GM18520 (cell line): ENCODE measurements at regions not wholly inside any gene's neighbourhood (a gene's known extent, or its start where the extent isn't known, plus 50 kb on each side); places are given as distances from the start of the nearest gene placed in this dataset.

Experiments
- ATAC-seq: cut with Tn5 transposase; IDR thresholded peaks from one replicate; pipeline ENCODE4 v1.9.1; 2021; ENCODE audit not compliant: unreplicated experiment

GRCh38 chr10:1980459-1980858 is 243.1 kb upstream of the ADARB2 start:
- no peak for ATAC-seq

- ATAC-seq, result no peak
These were observed 241.3 kb upstream of the ADARB2 start for GRCh38 chr10:1978584-1978983.

GRCh38 chr10:1977461-1977860 is 240.1 kb upstream of the ADARB2 start:
- no peak for ATAC-seq

DNA sequence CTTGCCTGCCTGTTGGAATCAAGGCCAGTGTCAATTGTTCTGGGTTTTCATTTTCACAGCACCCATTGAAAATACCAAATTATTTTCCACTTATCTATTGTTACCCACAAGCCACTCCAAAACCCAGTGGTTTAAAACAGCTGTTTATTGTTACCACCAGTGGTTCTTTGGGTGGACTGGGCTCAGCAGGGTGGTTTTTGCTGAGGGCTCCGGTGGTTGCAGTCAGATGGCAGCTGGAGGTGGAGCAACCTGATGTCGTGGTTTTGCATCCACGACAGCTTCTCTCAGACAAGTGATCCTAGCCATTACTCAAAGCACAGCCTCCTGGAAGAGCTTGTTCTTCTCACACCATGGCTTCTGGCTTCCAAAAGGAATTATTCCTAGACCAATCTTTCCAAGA is 235.1 kb upstream of the ADARB2 start:
- ATAC-seq, result no peak

DNA sequence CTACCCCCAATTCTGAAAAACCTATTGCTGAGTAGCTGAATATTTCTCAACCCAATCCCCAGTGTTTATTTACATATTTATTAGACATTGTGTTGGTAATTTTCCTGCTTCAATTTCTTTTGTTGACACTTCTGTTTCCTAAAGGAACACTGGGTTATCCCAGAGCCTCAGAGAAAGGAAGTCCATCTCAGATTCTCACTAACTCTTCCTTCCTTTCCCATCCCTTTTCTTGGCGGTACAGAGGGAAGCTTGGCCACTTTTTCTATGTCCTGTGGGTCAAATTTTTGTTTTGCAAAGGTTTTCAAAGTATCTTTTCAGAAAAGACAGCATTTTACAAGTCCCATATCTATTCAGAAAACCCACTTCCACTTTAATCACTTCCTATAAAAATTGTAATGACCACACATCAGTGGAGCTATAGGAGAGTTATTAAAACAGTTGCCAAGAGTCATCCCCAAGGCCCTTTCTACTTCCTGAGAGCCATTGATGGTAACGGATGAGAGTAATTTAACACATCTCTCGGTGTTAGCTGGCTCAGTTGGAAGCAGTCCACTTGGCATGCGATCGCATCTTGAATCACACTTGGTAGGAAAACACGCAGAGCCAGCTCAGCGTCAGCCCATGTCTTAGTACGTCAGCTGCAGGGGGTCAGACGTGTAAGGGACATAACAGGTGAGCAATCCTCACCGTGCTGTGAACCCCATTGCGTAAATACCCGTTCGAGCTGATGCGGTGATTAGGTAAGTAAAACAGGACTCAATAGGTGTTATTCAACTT is 231.1 kb upstream of the ADARB2 start:
- no peak for ATAC-seq

- no peak for ATAC-seq
These were observed 229.5 kb upstream of the ADARB2 start for GRCh38 chr10:1966712-1967376.

GRCh38 chr10:1964476-1964875 is 227.2 kb upstream of the ADARB2 start:
- no peak for ATAC-seq

DNA sequence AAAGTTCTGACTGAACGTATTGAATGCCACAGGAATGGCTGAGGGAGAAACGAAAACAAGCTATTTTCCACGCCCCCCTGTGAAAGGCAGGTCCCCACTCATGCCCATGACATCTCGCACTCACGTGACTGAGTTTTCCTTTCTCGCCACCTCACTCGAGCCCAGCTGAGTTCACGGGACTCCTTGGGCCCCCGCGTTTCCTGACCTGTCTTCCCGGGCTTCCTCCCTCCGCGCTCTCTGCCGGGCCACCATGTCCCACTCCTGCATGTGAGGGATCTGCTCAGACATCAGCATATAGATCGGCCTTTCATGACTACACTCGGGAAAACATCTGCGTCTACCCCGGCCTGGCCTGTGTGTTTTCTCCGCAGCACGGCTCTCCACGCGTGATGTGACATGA is 226.0 kb upstream of the ADARB2 start:
- ATAC-seq, result no peak

DNA sequence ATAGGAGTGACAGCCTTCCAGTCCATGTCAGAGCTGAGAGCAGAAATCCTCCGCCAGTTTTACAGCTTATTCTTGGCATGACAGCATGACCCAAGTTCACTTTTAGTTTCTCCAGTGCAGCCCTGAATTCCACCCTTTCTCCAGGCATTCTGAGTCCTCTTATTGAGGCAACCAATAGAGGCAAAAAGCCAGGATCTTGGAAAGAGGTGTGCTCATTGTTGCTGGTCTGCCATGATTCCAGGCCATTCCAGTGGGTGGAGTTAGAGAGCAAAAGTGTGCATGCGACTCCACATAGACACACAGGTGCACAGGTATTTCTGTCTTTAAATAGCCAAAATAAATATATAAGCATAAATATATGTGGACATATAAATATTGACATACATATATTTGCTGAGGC is 224.7 kb upstream of the ADARB2 start:
- no peak for ATAC-seq

- ATAC-seq, result no peak
These were observed 223.7 kb upstream of the ADARB2 start for GRCh38 chr10:1960982-1961381.

DNA sequence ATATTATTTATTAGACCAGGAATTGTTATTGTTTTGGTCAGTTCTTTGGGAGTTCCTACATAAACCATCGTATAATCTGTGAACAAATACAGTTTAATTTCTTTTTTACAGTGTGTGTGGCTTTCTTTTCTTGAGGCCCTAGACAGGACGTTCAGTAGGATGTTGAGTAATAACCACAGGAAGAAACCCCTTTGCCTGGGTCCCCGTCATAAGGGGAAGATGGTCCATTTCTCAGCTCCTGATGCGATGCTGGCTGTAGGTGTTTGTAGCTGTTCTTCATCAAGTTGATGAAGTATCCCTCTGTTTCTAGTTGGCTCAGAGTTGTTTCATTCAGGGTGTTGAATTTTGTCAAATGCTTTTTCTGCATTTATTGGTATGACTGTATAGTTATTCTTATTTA is 219.7 kb upstream of the ADARB2 start:
- no peak for ATAC-seq

GRCh38 chr10:1954300-1954699 is 217.0 kb upstream of the ADARB2 start:
- ATAC-seq, result no peak

DNA sequence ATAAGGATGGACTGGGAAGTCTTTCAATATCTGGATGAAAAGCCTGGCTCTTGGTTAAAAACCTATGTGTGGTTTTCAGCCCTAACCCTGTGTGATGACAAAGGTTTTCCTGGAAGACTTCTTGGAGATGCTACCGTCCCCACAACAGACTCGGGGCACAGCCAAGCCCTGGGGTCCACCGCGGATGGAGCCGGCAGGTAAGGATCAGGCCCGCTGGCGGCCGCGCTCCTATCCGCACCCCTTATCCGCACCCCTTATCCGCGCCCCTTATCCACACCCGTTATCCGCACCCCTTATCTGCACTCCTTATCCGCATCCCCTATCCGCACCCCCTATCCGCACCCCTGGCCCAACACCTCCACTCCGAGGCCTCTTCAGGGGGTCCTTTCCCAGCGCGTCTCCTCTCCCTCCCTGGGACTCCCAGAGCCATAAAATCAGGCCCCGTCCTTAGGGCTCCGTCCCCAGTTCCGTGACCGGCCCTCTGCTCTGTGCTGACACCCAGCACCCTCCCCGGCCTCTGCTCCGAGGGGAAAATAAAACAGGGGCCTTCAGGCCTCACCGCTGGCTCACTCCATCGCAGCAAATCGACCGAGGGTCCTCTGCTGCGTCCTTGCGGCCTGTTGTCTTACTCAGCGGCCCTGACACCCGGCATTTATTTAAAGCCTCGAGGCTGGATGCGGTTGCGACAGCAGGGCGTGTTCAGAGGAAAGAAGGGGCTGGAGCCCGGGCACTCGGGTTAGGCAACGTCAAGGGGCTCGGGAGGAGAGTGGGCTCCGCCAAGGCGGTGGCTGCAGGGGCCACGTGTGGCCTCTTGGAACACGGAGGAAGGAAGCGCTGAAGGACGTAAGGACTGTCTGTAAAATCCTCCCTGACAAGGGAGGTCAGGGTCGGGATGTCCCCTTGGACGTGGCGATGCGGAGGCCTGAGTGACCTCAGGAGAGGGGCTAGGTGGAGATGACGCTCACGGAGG is 215.1 kb upstream of the ADARB2 start:
- ATAC-seq, result no peak

DNA sequence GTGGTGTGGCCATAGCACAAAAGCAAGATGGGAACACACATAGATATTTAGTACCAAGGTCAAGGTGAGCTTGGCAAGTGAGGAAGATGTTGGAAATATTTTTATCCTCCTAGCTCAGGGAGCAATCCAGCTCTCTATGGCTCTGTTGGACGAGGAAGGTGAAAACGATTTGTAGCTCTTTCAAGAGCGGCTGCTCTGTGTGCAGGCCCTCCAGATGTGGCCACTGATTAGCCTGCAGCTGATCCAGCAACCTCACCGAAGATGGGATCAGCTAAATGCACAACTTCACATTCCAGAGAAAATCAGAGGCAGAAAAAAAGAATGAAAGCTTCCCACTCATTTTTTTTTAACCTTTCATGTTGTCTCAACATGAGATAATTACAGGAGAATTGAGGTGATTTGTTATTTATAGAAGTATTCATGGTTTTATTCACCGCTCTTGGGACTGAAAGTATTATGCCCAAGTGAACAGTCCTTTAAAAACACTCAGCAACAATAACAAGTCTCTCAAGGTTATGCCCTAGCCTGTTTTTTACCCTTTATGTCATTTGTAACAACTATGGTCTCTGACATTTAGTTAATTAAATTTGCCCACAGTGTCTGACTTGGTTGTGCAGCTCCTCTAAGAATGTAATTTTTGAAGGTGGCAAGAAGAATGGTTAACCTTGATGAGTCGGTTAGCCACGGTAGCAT is 213.6 kb upstream of the ADARB2 start:
- no peak for ATAC-seq

DNA sequence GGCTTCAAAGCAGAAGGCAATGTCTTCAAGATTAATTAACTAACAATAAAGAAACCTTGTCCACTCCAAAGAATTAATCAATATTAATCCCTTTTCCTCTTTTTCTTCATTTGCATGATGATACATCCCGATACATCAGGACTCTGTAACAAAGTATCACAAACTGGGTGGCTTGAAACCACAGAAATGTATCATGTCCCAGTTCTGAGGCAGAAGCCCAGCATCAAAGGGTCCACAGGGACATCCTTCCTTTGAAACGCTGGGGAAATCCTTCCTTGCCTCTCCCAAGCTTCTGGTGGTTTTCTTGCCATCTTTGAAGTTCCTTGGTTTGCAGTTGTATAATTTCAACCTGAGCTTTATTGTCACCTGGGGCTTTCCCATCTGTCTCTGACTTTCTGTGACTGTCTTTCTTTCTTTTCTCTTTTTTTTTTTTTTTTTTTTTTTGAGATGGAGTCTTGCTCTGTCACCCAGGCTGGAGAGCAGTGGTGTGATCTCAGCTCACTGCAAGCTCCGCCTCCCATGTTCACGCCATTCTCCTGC is 210.2 kb upstream of the ADARB2 start:
- ATAC-seq, result no peak

DNA sequence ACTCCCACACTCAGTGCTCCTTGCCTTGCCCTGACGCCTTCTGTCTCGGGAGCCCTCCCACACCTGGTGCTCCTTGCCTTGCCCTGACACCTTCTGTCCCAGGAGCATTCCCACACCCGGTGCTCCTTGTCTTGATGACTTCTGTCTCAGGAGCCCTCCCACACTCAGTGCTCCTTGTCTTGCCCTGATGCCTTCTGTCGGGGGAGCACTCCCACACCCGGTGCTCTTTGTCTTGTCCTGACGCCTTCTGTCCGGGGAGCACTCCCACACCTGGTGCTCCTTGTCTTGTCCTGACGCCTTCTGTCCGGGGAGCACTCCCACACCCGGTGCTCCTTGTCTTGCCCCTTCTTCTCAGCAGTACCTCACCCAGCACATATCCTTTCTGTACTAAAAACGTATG is 207.2 kb upstream of the ADARB2 start:
- no peak for ATAC-seq

GRCh38 chr10:1942478-1942877 is 205.2 kb upstream of the ADARB2 start:
- ATAC-seq, result no peak

GRCh38 chr10:1939016-1939415 is 201.7 kb upstream of the ADARB2 start:
- no peak for ATAC-seq

DNA sequence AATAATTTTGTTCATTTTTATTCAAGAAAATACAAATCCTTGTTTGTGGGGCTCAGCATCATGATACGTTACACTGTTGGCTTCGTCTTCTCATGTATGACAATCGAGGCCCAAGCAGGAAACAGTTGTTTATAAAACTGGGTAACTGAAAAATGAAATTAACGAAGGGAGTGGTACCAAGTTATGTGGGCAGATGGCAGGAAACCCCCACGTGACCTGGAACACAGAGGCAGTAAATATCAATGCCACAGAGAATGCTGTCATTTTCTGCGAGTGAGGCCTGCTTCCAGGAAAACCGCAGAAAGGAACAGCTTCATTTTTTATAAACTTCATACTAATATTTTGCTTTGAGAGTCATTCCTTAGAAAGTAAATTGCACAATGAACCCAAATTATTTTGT is 201.0 kb upstream of the ADARB2 start:
- ATAC-seq, result no peak

- no peak for ATAC-seq
These were observed 198.6 kb upstream of the ADARB2 start for GRCh38 chr10:1935912-1936311.

GRCh38 chr10:1933215-1933614 is 195.9 kb upstream of the ADARB2 start:
- no peak for ATAC-seq
